Type B pancreatic cell (in vitro differentiated cells): ENCODE measurements at regions not wholly inside any gene's neighbourhood (a gene's known extent, or its start where the extent isn't known, plus 50 kb on each side); places are given as distances from the start of the nearest gene placed in this dataset.

Experiments
- DNase-seq: peaks from one replicate; pipeline ENCODE4 v3.0.0; 2021; ENCODE audit warnings: mixed read lengths; ENCODE audit not compliant: unreplicated experiment; ENCODE audit errors: extremely low spot score
- H3K27ac Mint-ChIP-seq: 2 replicates; pipeline ENCODE4 v1.8.0; 2021; ENCODE audit warnings: mild to moderate bottlenecking, mixed read lengths
- H3K27me3 Mint-ChIP-seq: 2 replicates; pipeline ENCODE4 v1.8.0; 2021; ENCODE audit warnings: mixed read lengths
- H3K36me3 Mint-ChIP-seq: 2 replicates; pipeline ENCODE4 v1.8.0; 2021; ENCODE audit warnings: mixed read lengths
- H3K4me1 Mint-ChIP-seq: one replicate; pipeline ENCODE4 v1.8.0; 2021; ENCODE audit warnings: mixed read lengths; ENCODE audit not compliant: unreplicated experiment
- H3K4me3 Mint-ChIP-seq: 2 replicates; pipeline ENCODE4 v1.8.0; 2021; ENCODE audit warnings: mild to moderate bottlenecking, mixed read lengths
- H3K9me3 Mint-ChIP-seq: 2 replicates; pipeline ENCODE4 v1.8.0; 2021; ENCODE audit warnings: mixed read lengths
- TF ChIP-seq, protein P1 (sequence below): fragments of 200-600 bp; sonication (generic); conservative IDR thresholded peaks from 2 replicates; pipeline ENCODE4 v1.5.0; 2021; ENCODE audit warnings: antibody characterized with exemption, mild to moderate bottlenecking

DNA sequence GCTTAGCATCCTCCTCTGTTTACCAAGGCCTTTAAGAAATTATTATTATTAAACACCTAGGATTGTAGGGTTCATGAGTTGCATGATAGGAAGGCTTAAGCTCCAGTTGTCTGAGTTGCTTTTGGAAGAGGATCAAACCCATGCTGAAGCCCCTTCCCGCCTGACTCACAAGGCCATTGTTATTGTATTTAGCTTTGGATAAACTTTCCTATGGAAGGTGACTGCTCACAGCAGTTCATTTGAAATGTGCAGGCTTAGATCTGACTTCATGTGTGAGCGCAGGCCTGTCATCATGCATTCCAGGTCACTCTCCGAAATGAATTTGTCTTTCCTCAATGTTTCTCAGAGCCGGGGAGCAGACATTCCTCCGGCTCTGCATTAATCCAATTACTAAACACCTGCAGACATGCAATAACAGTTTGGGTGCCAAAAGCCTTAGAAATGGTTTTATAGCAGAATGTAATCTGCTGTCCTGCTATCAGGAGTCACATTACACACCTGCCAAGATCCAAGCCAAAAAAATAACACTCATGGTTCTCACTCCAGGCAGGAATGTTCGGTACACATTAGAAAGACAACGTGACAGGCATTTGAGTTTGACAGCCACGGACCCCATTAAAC lies 119.9 kb downstream of the OSR1 start:
- no peak for DNase-seq
- Mint-ChIP-seq H3K36me3 (no peaks in the 10 kb centered on the region), H3K4me1 (peaks cover 7% of the 10 kb centered on the region), H3K9me3 (peaks cover 4% of the 10 kb centered on the region), H3K27ac (no peak overlapping the region), H3K4me3 (no peak overlapping the region), H3K27me3 (peaks cover 6% of the 10 kb centered on the region)
- TF ChIP-seq, protein P1, sequence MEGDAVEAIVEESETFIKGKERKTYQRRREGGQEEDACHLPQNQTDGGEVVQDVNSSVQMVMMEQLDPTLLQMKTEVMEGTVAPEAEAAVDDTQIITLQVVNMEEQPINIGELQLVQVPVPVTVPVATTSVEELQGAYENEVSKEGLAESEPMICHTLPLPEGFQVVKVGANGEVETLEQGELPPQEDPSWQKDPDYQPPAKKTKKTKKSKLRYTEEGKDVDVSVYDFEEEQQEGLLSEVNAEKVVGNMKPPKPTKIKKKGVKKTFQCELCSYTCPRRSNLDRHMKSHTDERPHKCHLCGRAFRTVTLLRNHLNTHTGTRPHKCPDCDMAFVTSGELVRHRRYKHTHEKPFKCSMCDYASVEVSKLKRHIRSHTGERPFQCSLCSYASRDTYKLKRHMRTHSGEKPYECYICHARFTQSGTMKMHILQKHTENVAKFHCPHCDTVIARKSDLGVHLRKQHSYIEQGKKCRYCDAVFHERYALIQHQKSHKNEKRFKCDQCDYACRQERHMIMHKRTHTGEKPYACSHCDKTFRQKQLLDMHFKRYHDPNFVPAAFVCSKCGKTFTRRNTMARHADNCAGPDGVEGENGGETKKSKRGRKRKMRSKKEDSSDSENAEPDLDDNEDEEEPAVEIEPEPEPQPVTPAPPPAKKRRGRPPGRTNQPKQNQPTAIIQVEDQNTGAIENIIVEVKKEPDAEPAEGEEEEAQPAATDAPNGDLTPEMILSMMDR = no peak

DNA sequence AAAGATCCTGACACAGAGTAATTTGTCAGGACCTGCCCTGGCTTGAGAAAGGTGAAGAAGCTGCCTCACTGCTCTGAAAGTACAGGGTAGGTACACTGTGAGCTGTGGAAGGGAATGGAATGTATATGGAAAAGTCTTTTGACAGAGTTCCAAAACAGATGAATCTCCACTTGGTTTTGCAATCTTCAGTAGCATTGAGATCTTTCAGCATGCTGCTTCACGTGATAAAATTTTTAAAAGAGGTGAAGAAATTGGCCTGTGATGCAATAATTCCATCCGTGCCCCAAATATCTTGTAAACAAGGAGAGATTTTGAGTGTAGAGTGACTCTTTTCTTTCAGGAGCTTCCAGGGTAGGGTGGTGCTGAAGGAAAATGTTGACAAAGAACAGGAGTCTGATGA lies 123.1 kb downstream of the OSR1 start:
- TF ChIP-seq, protein P1 = no peak
- no peak overlapping the region for H3K4me3 Mint-ChIP-seq
- H3K4me1 Mint-ChIP-seq = peaks cover 5% of the 10 kb centered on the region

GRCh38 chr2:19232312-19232711 lies 126.1 kb downstream of the OSR1 start:
- no peaks in the 10 kb centered on the region for H3K36me3 Mint-ChIP-seq
- H3K9me3 Mint-ChIP-seq = peaks cover 6% of the 10 kb centered on the region
- DNase-seq = no peak
- TF ChIP-seq, protein P1 = no peak
- no peak overlapping the region for H3K27ac Mint-ChIP-seq
- peaks cover 2% of the 10 kb centered on the region for H3K27me3 Mint-ChIP-seq
- H3K4me1 Mint-ChIP-seq = peaks cover 17% of the 10 kb centered on the region
- no peak overlapping the region for H3K4me3 Mint-ChIP-seq

More for the DNA sequence above, 123.1 kb downstream of the OSR1 start:
- H3K9me3 Mint-ChIP-seq = peaks cover 11% of the 10 kb centered on the region
- peaks cover 6% of the 10 kb centered on the region for H3K27me3 Mint-ChIP-seq
- no peaks in the 10 kb centered on the region for H3K36me3 Mint-ChIP-seq
- no peak for DNase-seq
- H3K27ac Mint-ChIP-seq = no peak overlapping the region

DNA sequence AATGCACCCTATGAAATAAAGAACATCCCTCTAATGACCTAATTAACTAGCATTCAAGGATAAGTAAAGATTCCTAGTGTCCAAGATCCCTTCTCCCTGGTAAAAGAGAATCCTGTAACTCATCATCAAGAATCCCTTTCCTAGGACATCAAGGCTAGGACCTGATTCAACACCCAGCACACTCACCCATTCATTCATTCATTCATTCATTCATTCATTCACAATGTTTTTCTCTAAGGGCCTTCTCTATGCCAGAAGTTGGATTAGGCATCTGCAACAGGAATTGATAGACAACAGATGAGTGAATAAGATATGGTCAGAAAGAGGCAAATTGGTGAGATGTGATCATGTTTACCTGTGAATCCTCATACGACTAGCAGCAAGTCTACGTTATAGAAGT lies 126.8 kb downstream of the OSR1 start:
- Mint-ChIP-seq H3K27me3 (no peaks in the 10 kb centered on the region), H3K4me1 (peaks cover 21% of the 10 kb centered on the region), H3K27ac (no peak overlapping the region), H3K36me3 (no peaks in the 10 kb centered on the region), H3K9me3 (peaks cover 6% of the 10 kb centered on the region), H3K4me3 (no peak overlapping the region)
- TF ChIP-seq, protein P1 = no peak
- no peak for DNase-seq

DNA sequence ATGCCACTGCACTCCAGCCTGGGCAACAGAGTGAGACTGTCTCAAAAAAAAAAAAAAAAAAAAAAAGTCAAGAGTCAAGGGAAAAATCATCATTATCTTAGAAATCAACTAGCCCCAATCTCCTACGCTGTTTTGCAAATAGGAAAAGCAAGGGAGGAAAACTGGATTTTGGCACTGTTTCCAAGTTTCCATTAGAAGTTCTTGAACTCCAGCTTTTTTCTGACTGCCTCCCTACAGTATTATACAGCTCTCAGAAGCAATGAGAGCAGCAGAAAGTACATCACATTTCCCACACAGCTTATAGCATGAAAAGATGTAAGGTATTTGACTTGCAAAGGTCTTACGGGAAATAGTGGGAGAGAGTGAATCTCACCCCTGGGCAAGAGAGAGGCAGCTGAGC lies 127.8 kb downstream of the OSR1 start:
- no peak for DNase-seq
- no peaks in the 10 kb centered on the region for H3K27me3 Mint-ChIP-seq
- peaks cover 6% of the 10 kb centered on the region for H3K9me3 Mint-ChIP-seq
- no peak overlapping the region for H3K4me3 Mint-ChIP-seq
- peaks cover 26% of the 10 kb centered on the region for H3K4me1 Mint-ChIP-seq
- H3K27ac Mint-ChIP-seq = no peak overlapping the region
- H3K36me3 Mint-ChIP-seq = no peaks in the 10 kb centered on the region
- TF ChIP-seq, protein P1 = no peak
